ENCODE measurements at regions not wholly inside any gene's neighbourhood (a gene's known extent, or its start where the extent isn't known, plus 50 kb on each side); places are given as distances from the start of the nearest gene placed in this dataset.

DNA sequence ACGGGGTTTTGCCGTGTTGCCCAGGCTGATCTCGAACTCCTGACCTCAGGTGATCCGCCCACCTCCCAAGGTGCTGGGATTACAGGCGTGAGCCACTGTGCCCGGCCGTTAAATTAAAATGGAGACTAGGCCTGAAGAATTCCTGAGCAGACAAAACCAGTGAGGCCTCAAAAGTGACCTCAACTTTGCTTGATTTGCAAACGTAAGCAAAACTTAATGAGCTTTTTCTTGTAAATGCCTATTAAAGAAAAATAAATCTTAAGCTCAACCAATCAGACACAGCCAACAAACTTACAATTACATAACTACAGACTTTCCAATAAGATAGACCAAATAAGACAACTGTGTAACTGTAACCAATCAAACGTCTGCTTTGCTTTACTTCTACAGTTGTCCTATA, 111.3 kb upstream of the SEMA6A start:
- no peak for DNase-seq

DNA sequence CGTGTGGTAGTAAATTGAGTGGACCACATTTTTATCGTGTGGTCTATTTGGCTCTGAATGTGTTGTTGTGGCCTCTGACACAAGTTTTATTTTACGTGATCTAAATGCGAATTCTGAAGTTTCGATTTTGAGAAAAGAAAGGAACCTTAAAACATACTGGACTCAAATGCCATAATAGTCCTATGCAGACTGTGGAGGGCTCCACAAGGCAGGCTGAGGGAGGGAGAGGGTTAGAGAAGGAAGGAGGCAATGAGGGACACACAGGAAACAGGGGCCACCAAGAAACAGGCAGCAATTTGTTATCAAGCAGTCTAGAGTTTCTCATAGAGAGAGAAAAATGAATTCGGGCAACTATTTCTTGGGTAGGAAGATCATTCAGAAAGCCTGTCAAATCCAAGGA, 110.4 kb upstream of the SEMA6A start:
- TF ChIP-seq, protein P1, sequence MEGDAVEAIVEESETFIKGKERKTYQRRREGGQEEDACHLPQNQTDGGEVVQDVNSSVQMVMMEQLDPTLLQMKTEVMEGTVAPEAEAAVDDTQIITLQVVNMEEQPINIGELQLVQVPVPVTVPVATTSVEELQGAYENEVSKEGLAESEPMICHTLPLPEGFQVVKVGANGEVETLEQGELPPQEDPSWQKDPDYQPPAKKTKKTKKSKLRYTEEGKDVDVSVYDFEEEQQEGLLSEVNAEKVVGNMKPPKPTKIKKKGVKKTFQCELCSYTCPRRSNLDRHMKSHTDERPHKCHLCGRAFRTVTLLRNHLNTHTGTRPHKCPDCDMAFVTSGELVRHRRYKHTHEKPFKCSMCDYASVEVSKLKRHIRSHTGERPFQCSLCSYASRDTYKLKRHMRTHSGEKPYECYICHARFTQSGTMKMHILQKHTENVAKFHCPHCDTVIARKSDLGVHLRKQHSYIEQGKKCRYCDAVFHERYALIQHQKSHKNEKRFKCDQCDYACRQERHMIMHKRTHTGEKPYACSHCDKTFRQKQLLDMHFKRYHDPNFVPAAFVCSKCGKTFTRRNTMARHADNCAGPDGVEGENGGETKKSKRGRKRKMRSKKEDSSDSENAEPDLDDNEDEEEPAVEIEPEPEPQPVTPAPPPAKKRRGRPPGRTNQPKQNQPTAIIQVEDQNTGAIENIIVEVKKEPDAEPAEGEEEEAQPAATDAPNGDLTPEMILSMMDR (IDR thresholded peaks at IDR 0.05) = no peak
- TF ChIP-seq POLR2A (IDR thresholded peaks at IDR 0.05) = no peak
- H3K36me3 ChIP-seq = no peaks in the 10 kb centered on the region
- no peaks in the 10 kb centered on the region for H3K27me3 ChIP-seq
- H3K9me3 ChIP-seq = no peaks in the 10 kb centered on the region
- H3K4me1 ChIP-seq = no peaks in the 10 kb centered on the region
- no peak overlapping the region for H3K4me3 ChIP-seq
- DNase-seq = no peak
- no peak overlapping the region for H3K27ac ChIP-seq

More for the DNA sequence above, 111.3 kb upstream of the SEMA6A start:
- Histone ChIP-seq H3K4me1 (no peaks in the 10 kb centered on the region), H3K4me3 (no peak overlapping the region), H3K27ac (no peak overlapping the region), H3K27me3 (no peaks in the 10 kb centered on the region), H3K9me3 (no peaks in the 10 kb centered on the region), H3K36me3 (no peaks in the 10 kb centered on the region)
- TF ChIP-seq, protein P1 (IDR thresholded peaks at IDR 0.05) = no peak
- TF ChIP-seq POLR2A (IDR thresholded peaks at IDR 0.05) = no peak

DNA sequence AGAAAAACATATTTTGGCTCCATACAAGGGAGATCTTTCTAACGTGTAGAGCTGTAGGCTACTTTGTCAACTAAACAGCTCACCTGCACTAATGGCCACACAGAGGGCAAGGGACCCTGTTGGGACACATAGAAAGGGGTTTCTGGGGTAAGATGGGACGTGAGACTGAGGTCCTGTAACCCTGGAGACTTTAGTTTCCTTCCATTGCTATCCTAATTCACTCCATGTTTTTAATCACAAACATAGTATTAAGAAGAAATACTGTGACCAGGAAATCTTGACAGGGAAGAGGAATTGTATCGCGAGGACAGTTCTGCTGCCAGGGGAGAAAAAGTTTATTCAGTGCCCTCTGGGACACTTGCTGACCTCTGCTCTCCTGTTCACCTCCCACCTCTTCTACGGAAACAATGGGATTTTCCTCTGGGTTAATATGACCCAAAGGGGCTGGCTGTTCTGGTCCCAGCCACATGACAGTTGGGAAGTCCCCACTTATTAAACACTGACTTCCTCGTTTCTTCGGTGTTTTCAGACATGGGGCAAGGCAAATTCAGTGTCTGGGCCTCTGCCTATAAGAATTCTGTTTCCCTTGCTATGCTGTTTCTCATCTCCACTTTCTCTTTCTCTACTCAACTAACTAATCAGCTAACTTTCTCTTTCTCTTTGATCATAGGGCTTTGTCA, 106.9 kb upstream of the SEMA6A start:
- DNase-seq = no peak
- Histone ChIP-seq H3K27me3 (no peaks in the 10 kb centered on the region), H3K4me1 (no peaks in the 10 kb centered on the region), H3K9me3 (no peaks in the 10 kb centered on the region), H3K4me3 (no peak overlapping the region), H3K36me3 (no peaks in the 10 kb centered on the region), H3K27ac (no peak overlapping the region)
- TF ChIP-seq, protein P1 (IDR thresholded peaks at IDR 0.05) = no peak
- TF ChIP-seq POLR2A (IDR thresholded peaks at IDR 0.05) = no peak

DNA sequence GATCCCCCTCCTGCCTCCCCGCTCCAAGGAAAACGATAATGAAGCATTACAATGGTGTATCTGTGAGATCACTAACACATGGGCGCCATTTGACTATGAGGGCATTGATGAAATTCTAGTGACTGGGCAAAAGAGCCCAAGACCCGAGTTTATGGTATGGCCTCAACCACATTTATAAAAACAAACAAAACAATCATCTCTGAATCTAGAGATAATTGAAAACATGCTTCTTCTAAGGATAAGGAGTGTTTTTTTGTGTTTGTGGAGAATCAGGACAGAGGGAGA, 100.9 kb upstream of the SEMA6A start:
- Histone ChIP-seq H3K36me3 (no peaks in the 10 kb centered on the region), H3K4me1 (no peaks in the 10 kb centered on the region), H3K27me3 (no peaks in the 10 kb centered on the region), H3K27ac (no peak overlapping the region), H3K9me3 (no peaks in the 10 kb centered on the region), H3K4me3 (no peak overlapping the region)
- no peak for DNase-seq
- no peak for TF ChIP-seq POLR2A (IDR thresholded peaks at IDR 0.05)
- TF ChIP-seq, protein P1 (IDR thresholded peaks at IDR 0.05) = no peak

DNA sequence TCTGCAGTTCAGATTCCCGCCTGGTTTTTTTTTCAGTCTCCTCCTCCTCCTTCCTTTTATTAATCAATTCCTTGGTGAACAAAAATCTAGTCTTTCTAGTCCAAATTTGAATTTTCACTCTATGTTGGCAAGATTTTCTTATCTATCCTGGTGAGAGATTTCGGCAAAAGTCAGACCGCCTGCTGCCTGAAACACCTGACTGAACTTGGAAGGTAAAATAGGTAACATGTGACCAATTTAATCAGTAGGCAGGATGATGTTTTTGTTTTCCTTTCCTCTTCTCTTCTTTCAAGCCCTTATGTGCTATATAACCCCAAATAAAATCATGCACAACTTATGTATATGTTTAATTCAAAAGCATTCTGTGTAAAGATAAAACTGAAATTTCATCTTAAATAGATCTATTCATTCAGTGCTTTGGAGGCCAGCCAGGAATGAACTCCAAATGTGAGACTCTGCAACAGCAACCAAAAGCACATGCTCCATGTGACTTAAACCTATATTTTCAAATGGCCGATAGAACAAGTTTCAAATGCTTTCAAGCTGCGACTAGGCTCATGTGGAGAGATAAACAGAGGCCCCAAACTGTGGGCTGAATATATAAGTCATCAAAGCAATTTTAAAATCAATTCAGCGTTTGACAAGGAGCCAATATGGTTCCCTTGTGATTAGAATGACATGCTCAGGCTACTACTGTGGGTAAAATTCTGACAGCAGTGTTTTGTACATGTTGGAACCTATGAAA, 100.4 kb upstream of the SEMA6A start:
- TF ChIP-seq, protein P1 (IDR thresholded peaks at IDR 0.05) = no peak
- TF ChIP-seq POLR2A (IDR thresholded peaks at IDR 0.05) = no peak
- no peaks in the 10 kb centered on the region for H3K36me3 ChIP-seq
- no peak overlapping the region for H3K4me3 ChIP-seq
- no peaks in the 10 kb centered on the region for H3K9me3 ChIP-seq
- H3K4me1 ChIP-seq = no peaks in the 10 kb centered on the region
- no peak for DNase-seq
- no peaks in the 10 kb centered on the region for H3K27me3 ChIP-seq
- no peak overlapping the region for H3K27ac ChIP-seq

Data from Peyer's patch (tissue), 4 donors.